ENCODE measurements at regions not wholly inside any gene's neighbourhood (a gene's known extent, or its start where the extent isn't known, plus 50 kb on each side); places are given as distances from the start of the nearest gene placed in this dataset.

DNA sequence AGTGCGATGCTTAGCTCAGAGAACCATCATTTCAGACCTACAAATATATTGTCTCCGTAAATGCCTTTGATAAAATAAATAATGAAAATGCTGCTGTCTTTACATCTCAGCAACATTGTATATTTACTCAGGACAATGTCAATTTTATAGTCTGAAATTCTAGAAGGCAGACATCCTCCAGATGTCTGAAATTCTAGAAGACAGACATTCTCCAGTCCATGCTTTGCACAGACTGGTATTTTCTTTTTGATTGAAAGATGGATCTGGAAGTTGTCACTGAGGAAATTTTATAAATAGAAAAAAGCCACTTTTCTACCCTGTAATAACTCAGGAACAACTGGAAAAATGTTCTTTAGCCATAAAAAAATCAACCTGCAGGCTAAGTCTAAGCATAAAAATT is 2293.3 kb downstream of the PCDH9 start:
- TF ChIP-seq, protein P1, sequence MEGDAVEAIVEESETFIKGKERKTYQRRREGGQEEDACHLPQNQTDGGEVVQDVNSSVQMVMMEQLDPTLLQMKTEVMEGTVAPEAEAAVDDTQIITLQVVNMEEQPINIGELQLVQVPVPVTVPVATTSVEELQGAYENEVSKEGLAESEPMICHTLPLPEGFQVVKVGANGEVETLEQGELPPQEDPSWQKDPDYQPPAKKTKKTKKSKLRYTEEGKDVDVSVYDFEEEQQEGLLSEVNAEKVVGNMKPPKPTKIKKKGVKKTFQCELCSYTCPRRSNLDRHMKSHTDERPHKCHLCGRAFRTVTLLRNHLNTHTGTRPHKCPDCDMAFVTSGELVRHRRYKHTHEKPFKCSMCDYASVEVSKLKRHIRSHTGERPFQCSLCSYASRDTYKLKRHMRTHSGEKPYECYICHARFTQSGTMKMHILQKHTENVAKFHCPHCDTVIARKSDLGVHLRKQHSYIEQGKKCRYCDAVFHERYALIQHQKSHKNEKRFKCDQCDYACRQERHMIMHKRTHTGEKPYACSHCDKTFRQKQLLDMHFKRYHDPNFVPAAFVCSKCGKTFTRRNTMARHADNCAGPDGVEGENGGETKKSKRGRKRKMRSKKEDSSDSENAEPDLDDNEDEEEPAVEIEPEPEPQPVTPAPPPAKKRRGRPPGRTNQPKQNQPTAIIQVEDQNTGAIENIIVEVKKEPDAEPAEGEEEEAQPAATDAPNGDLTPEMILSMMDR (IDR thresholded peaks at IDR 0.05) = no peak

DNA sequence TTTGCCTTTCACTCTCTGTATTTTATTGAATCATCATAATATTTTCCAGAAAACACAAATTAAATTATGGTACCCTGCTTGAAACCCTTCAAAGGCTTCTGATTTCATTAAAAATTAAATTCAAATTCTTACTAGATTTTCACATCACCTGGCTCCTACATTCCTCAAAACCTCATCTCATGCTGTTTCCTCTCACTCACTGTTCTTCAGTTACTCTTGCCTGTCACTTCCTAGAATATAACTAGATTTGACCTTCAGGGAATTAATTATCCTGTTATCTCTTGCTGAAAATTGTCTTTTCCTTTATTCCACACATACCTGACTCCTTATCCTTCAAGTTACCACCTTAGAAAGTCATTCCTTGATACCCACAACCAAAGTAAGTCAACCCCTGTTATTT is 2294.7 kb downstream of the PCDH9 start:
- TF ChIP-seq, protein P1 (IDR thresholded peaks at IDR 0.05) = no peak

DNA sequence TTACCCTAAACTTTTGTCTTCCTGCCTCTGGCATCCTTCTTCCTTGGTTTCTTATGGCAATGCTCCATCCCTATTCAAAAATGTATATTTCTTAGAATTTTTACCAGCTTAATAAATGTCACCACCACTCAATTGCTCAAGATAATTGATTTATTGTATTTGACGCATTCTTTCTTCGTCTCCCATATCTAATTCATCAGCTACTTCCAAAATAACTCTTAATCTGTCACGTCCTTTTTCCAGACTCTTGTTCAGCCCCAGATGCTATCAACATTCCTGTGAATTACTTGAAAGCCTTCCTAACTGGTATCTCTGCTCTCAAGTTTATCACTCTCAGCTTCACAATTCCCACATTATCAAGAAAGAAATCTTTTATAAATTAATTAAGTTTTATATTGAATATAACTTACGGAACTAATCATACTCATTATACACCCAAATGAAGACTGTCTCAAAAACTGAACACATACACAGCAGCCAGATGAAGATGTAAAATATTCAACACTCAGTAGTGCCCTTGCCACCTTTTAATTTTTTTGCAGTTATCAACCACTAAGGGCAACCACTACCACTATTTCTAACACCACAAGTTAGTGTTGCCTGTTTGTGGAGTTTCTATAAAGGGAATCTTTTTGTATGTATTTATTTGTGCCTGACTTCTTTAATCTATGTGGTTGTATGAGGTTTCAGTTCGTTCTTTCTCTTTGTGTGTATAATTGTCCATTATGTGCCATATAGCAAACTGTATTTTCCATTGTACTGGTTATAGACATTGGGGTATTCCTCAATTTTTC is 2295.4 kb downstream of the PCDH9 start:
- TF ChIP-seq, protein P1 (IDR thresholded peaks at IDR 0.05) = no peak

DNA sequence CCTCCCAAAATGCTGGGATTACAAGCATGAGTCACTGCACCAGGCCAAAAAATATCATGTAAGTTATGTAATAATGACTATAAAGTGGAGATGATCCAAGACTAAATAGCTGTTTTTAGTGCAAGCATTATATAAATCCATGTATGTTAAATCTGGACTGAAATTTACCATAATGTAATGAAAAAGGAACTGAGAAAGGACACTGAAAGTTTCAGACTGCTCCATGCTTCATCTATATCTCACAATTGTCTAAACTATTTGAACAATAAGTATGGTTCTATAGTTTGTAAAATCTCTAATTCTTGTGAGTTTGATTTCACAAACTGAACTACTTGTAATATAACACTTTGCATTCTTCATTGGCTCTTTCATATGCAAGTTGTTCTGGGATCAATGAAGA is 2299.5 kb downstream of the PCDH9 start:
- TF ChIP-seq, protein P1 (IDR thresholded peaks at IDR 0.05) = no peak

DNA sequence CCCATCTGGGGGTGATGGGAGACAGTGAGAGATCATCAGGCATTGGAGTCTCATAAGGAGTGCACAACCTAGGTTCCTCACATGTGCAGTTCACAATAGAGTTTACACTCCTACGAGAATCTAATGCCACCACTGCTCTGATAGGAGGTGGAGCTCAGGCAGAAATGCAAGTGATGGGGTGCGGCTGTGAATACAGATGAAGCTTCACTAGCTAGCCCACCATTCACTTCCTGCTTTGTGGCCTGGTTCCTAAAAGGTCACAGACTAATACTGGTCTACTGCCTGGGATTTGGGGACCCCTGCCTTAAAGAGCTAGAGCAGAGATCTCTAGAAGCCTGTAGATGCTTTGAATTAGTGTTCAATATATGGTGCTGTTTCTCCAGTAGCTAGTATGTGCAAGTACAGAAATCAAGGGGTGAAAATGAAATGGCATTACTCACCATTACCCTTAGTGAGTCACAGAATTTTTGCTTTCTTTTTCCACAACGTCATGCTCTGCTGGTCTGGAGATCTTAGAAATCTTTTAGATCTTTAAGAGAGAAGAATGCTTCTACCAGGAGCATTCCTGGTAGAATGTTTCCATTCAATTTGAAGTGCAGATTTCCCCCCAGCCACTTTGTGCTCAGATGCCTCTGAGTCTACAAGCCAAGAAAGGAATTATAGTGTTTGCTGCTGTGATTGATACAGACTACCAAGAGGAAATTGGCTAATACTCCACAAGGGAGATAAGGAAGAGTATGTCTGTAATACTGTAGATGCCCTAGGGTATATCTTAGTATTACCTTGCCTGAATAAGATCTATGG is 2301.2 kb downstream of the PCDH9 start:
- TF ChIP-seq, protein P1 (IDR thresholded peaks at IDR 0.05) = no peak

DNA sequence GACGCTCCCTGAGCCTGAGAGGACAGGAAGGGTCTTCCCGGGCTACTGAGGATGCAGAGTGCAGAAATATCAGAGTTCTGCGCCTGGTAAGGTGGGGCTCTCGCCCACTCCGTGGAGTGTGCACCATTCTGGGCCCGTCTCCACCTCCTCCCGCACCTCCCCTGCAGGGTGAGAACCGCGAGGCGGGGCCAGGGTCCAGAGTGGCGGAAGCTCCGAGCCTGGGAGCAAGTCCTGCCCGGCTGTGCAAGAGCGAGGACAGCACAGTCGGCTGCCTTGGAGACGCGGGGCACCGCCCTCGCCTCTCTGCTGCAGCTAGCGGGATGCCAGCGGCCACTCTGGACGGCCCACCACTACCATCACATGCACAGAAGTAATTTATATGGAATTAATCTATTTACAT is 2304.4 kb downstream of the PCDH9 start:
- TF ChIP-seq, protein P1 (IDR thresholded peaks at IDR 0.05) = no peak

DNA sequence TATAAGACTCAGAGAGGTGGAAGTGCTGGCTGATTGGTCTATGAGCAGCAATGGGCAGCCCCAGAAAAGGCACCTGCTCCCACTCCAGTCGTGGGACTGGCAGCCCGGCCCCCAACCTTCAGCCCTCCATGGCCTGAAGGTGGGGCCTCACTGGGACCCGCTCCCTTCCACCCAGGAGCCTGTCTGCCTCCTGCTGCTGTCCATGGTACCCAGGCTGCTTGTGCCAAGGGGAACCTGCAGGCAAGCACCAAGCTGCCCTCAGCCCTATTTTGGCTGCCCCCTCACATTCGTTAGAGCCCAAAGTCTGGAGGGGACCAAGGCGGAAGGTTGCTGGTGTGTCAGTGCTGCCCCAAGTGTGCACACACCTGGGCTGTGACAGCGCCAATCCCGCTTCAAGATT is 2304.9 kb downstream of the PCDH9 start:
- TF ChIP-seq, protein P1 (IDR thresholded peaks at IDR 0.05) = no peak

All from LNCAP (cell line).